HEK293 (cell line): ENCODE measurements at regions not wholly inside any gene's neighbourhood (a gene's known extent, or its start where the extent isn't known, plus 50 kb on each side); places are given as distances from the start of the nearest gene placed in this dataset.

Experiments used
- CTCF ChIA-PET: fragments of 350-600 bp; formaldehyde crosslinking; extraction: SDS; loops from one replicate; lab custom pipeline; 2021; ENCODE audit warnings: antibody characterized with exemption; lab: Yijun Ruan, JAX
- POLR2A ChIA-PET: fragments of 300-600 bp; formaldehyde crosslinking; extraction: SDS; loops from one replicate; lab custom pipeline; 2020; ENCODE audit warnings: antibody characterized with exemption, inconsistent platforms; lab: Yijun Ruan, JAX
- H3K27ac ChIP-seq: fragments of 200-500 bp; sonication (Bioruptor generic); 2 replicates; pipeline ENCODE4 v1.5.1; 2014; ENCODE audit warnings: low read depth, low read length, control low read depth, inconsistent platforms; ENCODE audit errors: extremely low read depth
- H3K36me3 ChIP-seq, 2 experiments: fragments of 200-500 bp in 1 of 2; sonication (Bioruptor generic) in 1 of 2; 1 replicate in 1 of 2; 2 replicates in 1 of 2; pipeline ENCODE4 v1.5.1; 2014 to 2017; ENCODE audit warnings: inconsistent platforms in 2 of 2, low read length in 2 of 2; ENCODE audit not compliant: control insufficient read depth in 2 of 2, insufficient read depth in 1 of 2
- H3K4me1 ChIP-seq: fragments of 200-500 bp; sonication (Bioruptor generic); 2 replicates; pipeline ENCODE4 v1.5.1; 2014; ENCODE audit warnings: mild to moderate bottlenecking, low read length, inconsistent platforms; ENCODE audit not compliant: control insufficient read depth, insufficient read depth
- H3K4me3 ChIP-seq: 2 replicates; pipeline ENCODE4 v1.5.1; 2011; ENCODE audit warnings: low read depth, mild to moderate bottlenecking, control low read depth, low read length, moderate library complexity
- H3K9me3 ChIP-seq: fragments of 200-500 bp; sonication (Bioruptor generic); 2 replicates; pipeline ENCODE4 v1.5.1; 2014; ENCODE audit warnings: low read depth, low read length, inconsistent platforms; ENCODE audit not compliant: control insufficient read depth, insufficient read depth
- BCL6B ChIP-seq: fragments of 450-650 bp; formaldehyde crosslinking; IDR thresholded peaks from 2 replicates; pipeline ENCODE4 v1.5.1; 2017; ENCODE audit warnings: missing biosample characterization, missing genetic modification characterization
- EGR2 ChIP-seq: fragments of 450-650 bp; formaldehyde crosslinking; IDR thresholded peaks from 2 replicates; pipeline ENCODE4 v1.5.1; 2016; ENCODE audit warnings: low read depth, missing biosample characterization, missing genetic modification characterization
- IKZF3 ChIP-seq: fragments of 450-650 bp; IDR thresholded peaks from 2 replicates; pipeline ENCODE4 v1.5.0; 2018; ENCODE audit warnings: missing biosample characterization, mild to moderate bottlenecking, missing genetic modification characterization, moderate library complexity
- KLF8 ChIP-seq: fragments of 450-650 bp; formaldehyde crosslinking; IDR thresholded peaks from 2 replicates; pipeline ENCODE4 v1.5.1; 2016; ENCODE audit warnings: missing biosample characterization, missing genetic modification characterization
- PRDM6 ChIP-seq: fragments of 450-650 bp; formaldehyde crosslinking; IDR thresholded peaks from 2 replicates; pipeline ENCODE4 v1.5.1; 2017; ENCODE audit warnings: missing biosample characterization, missing genetic modification characterization
- ZBTB20 ChIP-seq: fragments of 450-650 bp; formaldehyde crosslinking; IDR thresholded peaks from 2 replicates; pipeline ENCODE4 v1.5.1; 2016; ENCODE audit warnings: missing biosample characterization, missing genetic modification characterization
- ZNF121 ChIP-seq: fragments of 450-650 bp; formaldehyde crosslinking; IDR thresholded peaks from 2 replicates; pipeline ENCODE4 v1.5.1; 2016; ENCODE audit warnings: missing biosample characterization, missing genetic modification characterization
- ZNF132 ChIP-seq: fragments of 450-650 bp; formaldehyde crosslinking; IDR thresholded peaks from 2 replicates; pipeline ENCODE4 v1.5.1; 2017; ENCODE audit warnings: missing biosample characterization, missing genetic modification characterization, borderline replicate concordance
- ZNF184 ChIP-seq: fragments of 450-650 bp; IDR thresholded peaks from 2 replicates; pipeline ENCODE4 v1.5.1; 2018; ENCODE audit warnings: missing biosample characterization, mild to moderate bottlenecking, missing genetic modification characterization
- ZNF221 ChIP-seq: fragments of 450-650 bp; formaldehyde crosslinking; IDR thresholded peaks from 2 replicates; pipeline ENCODE4 v1.5.1; 2017; ENCODE audit warnings: missing biosample characterization, missing genetic modification characterization, borderline replicate concordance
- ZNF248 ChIP-seq: fragments of 450-650 bp; formaldehyde crosslinking; IDR thresholded peaks from 2 replicates; pipeline ENCODE4 v1.5.1; 2017; ENCODE audit warnings: missing biosample characterization, missing genetic modification characterization
- ZNF324 ChIP-seq: fragments of 450-650 bp; formaldehyde crosslinking; IDR thresholded peaks from 2 replicates; pipeline ENCODE4 v1.5.1; 2016; ENCODE audit warnings: missing biosample characterization, missing genetic modification characterization
- ZNF341 ChIP-seq: fragments of 450-650 bp; formaldehyde crosslinking; IDR thresholded peaks from 2 replicates; pipeline ENCODE4; 2016; ENCODE audit warnings: low read depth, missing biosample characterization, missing genetic modification characterization
- ZNF423 ChIP-seq: fragments of 450-650 bp; formaldehyde crosslinking; IDR thresholded peaks from 2 replicates; pipeline ENCODE4 v1.5.1; 2016; ENCODE audit warnings: missing biosample characterization, missing genetic modification characterization
- ZNF624 ChIP-seq: fragments of 450-650 bp; formaldehyde crosslinking; IDR thresholded peaks from 2 replicates; pipeline ENCODE4 v1.5.1; 2017; ENCODE audit warnings: missing biosample characterization, missing genetic modification characterization
- ZNF626 ChIP-seq: fragments of 450-650 bp; sonication (Bioruptor Pico); formaldehyde crosslinking; IDR thresholded peaks from 2 replicates; pipeline ENCODE4 v1.5.1; 2018; ENCODE audit warnings: missing biosample characterization, missing genetic modification characterization, inconsistent platforms
- ZNF707 ChIP-seq: fragments of 450-650 bp; formaldehyde crosslinking; IDR thresholded peaks from 2 replicates; pipeline ENCODE4 v1.5.1; 2016; ENCODE audit warnings: missing biosample characterization, missing genetic modification characterization
- ZSCAN18 ChIP-seq: fragments of 450-650 bp; formaldehyde crosslinking; IDR thresholded peaks from 2 replicates; pipeline ENCODE4 v1.5.1; 2016; ENCODE audit warnings: missing biosample characterization, missing genetic modification characterization
- ZSCAN4 ChIP-seq: fragments of 450-650 bp; formaldehyde crosslinking; IDR thresholded peaks from 2 replicates; pipeline ENCODE4 v1.5.1; 2017; ENCODE audit warnings: missing biosample characterization, missing genetic modification characterization
- TF ChIP-seq, protein P1 (sequence below): fragments of 450-650 bp; formaldehyde crosslinking; IDR thresholded peaks from 2 replicates; pipeline ENCODE4 v1.5.1; 2017; ENCODE audit warnings: missing biosample characterization, missing genetic modification characterization

DNA sequence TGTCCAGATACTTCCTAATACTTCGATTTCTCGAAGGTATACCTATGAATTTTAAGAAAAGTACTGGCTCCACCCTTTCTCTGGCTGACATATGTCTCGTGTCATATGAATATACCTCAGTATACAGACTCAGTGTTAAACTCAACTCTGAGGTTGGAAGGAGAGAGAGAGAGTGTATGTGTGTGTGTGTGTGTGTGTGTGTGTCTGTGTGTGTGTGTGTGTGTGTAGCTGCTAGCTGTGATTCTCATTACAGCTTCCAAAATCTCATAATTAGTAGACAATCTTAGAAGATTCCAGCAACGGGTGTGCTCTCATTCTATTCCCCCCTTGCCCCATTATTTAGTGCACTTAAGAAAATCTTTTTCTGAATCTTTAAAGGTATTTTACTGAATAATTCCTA is 380.3 kb upstream of the B3GALT2 start:
- Histone ChIP-seq H3K9me3 (no peaks in the 10 kb centered on the region), H3K4me3 (no peak overlapping the region), H3K4me1 (no peaks in the 10 kb centered on the region), H3K27ac (no peak overlapping the region), H3K36me3 (no peaks in the 10 kb centered on the region)
- TF ChIP-seq ZNF184 = no peak
- TF ChIP-seq ZSCAN4 (tag by site-specific recombination) = peak; percentile 55; the same call in 1 of the 2 replicates
- TF ChIP-seq ZNF248 = no peak
- no peak for TF ChIP-seq IKZF3 (tag by site-specific recombination)
- no peak for TF ChIP-seq EGR2 (tag by site-specific recombination)
- no peak for TF ChIP-seq ZNF132 (tag by site-specific recombination)
- TF ChIP-seq ZNF423 = no peak
- TF ChIP-seq BCL6B (tag by site-specific recombination) = no peak
- TF ChIP-seq ZSCAN18 (tag by site-specific recombination) = no peak
- ChIA-PET POLR2A (no interaction called here), CTCF (no interaction called here)

- H3K9me3 ChIP-seq = no peaks in the 10 kb centered on the region
- ChIA-PET CTCF (no interaction called here), POLR2A (no interaction called here)
- no peaks in the 10 kb centered on the region for H3K4me1 ChIP-seq
- no peaks in the 10 kb centered on the region for H3K36me3 ChIP-seq
- H3K27ac ChIP-seq = no peak overlapping the region
- no peak for TF ChIP-seq ZNF341 (tag by site-specific recombination)
- TF ChIP-seq, protein P1, sequence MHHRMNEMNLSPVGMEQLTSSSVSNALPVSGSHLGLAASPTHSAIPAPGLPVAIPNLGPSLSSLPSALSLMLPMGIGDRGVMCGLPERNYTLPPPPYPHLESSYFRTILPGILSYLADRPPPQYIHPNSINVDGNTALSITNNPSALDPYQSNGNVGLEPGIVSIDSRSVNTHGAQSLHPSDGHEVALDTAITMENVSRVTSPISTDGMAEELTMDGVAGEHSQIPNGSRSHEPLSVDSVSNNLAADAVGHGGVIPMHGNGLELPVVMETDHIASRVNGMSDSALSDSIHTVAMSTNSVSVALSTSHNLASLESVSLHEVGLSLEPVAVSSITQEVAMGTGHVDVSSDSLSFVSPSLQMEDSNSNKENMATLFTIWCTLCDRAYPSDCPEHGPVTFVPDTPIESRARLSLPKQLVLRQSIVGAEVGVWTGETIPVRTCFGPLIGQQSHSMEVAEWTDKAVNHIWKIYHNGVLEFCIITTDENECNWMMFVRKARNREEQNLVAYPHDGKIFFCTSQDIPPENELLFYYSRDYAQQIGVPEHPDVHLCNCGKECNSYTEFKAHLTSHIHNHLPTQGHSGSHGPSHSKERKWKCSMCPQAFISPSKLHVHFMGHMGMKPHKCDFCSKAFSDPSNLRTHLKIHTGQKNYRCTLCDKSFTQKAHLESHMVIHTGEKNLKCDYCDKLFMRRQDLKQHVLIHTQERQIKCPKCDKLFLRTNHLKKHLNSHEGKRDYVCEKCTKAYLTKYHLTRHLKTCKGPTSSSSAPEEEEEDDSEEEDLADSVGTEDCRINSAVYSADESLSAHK (tag by site-specific recombination) = no peak
- H3K4me3 ChIP-seq = no peak overlapping the region
These were observed 379.7 kb upstream of the B3GALT2 start for GRCh38 chr1:193565971-193566577.

DNA sequence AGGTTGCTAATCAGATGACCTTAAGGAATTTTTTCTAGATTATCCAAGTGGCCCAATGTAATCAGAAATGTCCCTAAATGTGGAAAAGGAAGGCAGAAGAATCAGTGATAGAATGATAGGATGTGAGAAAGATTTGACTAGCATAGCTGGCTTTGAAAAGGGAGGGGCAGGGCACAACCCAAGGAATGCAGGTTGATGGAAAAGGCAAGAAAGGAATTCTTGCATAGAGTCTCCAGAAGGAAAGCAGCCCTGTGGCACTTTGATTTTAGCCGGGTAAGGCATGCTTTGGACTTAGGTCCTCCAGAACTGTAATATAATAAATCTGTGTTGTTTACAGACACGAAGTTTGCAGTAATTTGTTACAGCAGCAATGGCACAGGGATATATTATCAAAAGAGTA is 375.7 kb upstream of the B3GALT2 start:
- H3K27ac ChIP-seq = no peak overlapping the region
- H3K4me1 ChIP-seq = no peaks in the 10 kb centered on the region
- H3K36me3 ChIP-seq = no peaks in the 10 kb centered on the region
- no peak overlapping the region for H3K4me3 ChIP-seq
- CTCF ChIA-PET = interaction anchor here (0.6 kb wide), 1 partner anchor 482 kb away, joined by 3 read pairs; no protein-coding TSS in a partner anchor
- no peak for TF ChIP-seq ZNF121 (tag by site-specific recombination)
- TF ChIP-seq ZNF221 (tag by site-specific recombination) = no peak
- TF ChIP-seq ZNF626 = no peak
- no peak for TF ChIP-seq PRDM6 (tag by site-specific recombination)
- TF ChIP-seq ZNF707 = no peak
- TF ChIP-seq ZBTB20 (tag by site-specific recombination) = no peak
- TF ChIP-seq ZNF624 (tag by site-specific recombination) = no peak
- no peak for TF ChIP-seq KLF8 (tag by site-specific recombination)
- no peak for TF ChIP-seq ZNF324 (tag by site-specific recombination)
- no peaks in the 10 kb centered on the region for H3K9me3 ChIP-seq
- POLR2A ChIA-PET = no interaction called here
